ENCODE measurements at regions not wholly inside any gene's neighbourhood (a gene's known extent, or its start where the extent isn't known, plus 50 kb on each side); places are given as distances from the start of the nearest gene placed in this dataset.

DNA sequence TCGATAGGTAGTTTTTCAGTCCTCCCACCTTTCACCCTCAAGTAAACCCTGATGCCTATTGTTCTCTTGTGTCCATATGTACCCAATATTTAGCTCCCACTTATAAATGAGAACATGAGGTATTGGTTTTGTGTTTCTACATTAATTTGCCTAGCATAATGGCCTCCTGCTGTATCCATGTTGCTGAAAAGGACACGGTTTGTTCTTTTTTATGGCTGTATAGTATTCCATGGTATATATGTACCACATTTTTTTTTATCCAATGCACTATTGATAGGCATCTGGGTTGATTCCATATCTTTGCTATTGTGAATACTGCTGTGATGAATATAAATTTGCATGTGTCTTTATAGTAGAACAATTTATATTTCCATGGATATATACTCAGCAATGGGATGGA lies 199.2 kb downstream of the RAB28 start (continued):
- no peak for TF ChIP-seq SMARCC2 (IDR thresholded peaks at IDR 0.05)

DNA sequence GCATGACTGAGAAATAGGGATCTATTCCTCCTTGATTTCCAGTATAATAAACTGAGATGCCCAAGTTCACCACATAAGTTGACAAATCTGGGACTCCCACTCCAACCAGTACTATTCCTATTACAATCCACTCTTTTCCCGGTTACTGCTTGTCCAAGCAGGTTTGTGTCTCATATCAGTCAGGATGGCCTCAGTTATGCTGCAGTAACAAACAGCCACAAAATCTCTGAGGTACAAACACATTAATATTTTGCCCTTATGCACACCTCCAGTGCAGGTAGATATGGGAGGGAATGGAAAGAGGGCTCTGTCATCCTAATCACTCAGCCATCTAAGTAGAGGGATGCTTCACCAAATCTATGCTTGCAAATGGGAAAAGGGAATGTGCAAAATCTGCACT lies 207.8 kb downstream of the RAB28 start:
- 95% methylated on average over 1 of the region's 1 CpG for WGBS (ENCODE audit: low lambda C conversion rate)
- intact Hi-C loops (cut with micrococcal nuclease; ENCODE audit: unreplicated experiment), result no loop called here
- DNase-seq (ENCODE audit: low spot score), result no peak
- Histone ChIP-seq H4K20me1 (ENCODE audit: insufficient read depth, low read length) (no peaks in the 10 kb centered on the region), H3K4me3 (replicated peaks in 1 of 3; ENCODE audit: insufficient read depth in 1 of 3, low read depth in 2 of 3, low read length in 3 of 3) (no peak overlapping the region), H3K9ac (ENCODE audit: insufficient read depth, low read depth, low read length) (no peak overlapping the region), H3K9me3 (ENCODE audit: low read length) (peaks cover 13% of the 10 kb centered on the region; the same call in 1 of the 2 replicates), H3K4me2 (ENCODE audit: low read depth, low read length) (no peak overlapping the region), H3K27ac (ENCODE audit: extremely low read length, insufficient read depth, low read length) (no peak overlapping the region), H3K4me1 (ENCODE audit: insufficient read depth, low read length) (no peaks in the 10 kb centered on the region), H3K27me3 (ENCODE audit: control insufficient read depth in 1 of 2, insufficient read depth in 2 of 2, low read length in 2 of 2) (no peaks in the 10 kb centered on the region), H2AFZ (ENCODE audit: low read length) (no peak overlapping the region), H3K79me2 (ENCODE audit: insufficient read depth, low read length) (no peaks in the 10 kb centered on the region), H3K36me3 (replicated peaks in 1 of 2; ENCODE audit: control insufficient read depth in 1 of 2, insufficient read depth in 2 of 2, low read length in 2 of 2) (no peaks in the 10 kb centered on the region)
- ChIA-PET CTCF (ENCODE audit: low intra/inter-chr PET ratio, low total read pairs) (no interaction called here), POLR2A (no interaction called here)
- no peak for TF ChIP-seq TCF7L2 (IDR thresholded peaks at IDR 0.05; ENCODE audit: low read depth, low read length)
- TF ChIP-seq ZNF12 (CRISPR knock-in tag; IDR thresholded peaks at IDR 0.05), result peak; percentile 92
- no peak for TF ChIP-seq ZNF224 (CRISPR knock-in tag; IDR thresholded peaks at IDR 0.05)
- TF ChIP-seq MTA3 (CRISPR knock-in tag; IDR thresholded peaks at IDR 0.05), result no peak
- in situ Hi-C loops (cut with HindIII; ENCODE audit: extremely low pct_ligation_motif_present, low pct_unique_long_range_greater_than_20kb), result no loop called here
- BruUV-seq (replicated peaks), result no TSS peak
- FAIRE-seq, result no peak
- no peak for ATAC-seq

DNA sequence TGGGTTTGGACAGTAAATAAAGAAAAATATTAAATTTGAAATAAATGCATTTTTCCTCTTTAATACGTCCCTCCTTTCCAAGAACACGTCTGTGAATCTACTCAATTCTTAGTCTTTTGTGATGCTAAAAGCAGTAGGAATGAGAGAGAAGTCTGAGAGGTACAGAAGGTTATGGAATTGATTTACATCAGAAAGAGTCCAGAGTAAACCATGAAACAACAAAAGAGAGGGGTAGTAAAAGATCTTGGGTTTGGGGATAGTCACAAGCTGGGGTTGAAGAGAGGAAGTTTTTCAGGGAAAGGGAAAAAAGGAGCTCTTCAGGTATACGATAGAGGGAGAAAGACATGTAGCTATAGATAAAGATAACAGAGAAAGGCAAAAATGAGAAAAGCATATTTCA lies 215.4 kb downstream of the RAB28 start:
- POLR2A ChIA-PET, result no interaction called here
- in situ Hi-C loops (cut with HindIII; ENCODE audit: extremely low pct_ligation_motif_present, low pct_unique_long_range_greater_than_20kb) (no loop called here), intact Hi-C loops (cut with micrococcal nuclease; ENCODE audit: unreplicated experiment) (no loop called here)
- H4K20me1 ChIP-seq (ENCODE audit: insufficient read depth, low read length), result no peaks in the 10 kb centered on the region
- no peaks in the 10 kb centered on the region for H3K4me1 ChIP-seq (ENCODE audit: insufficient read depth, low read length)
- ATAC-seq (no peak), DNase-seq (ENCODE audit: low spot score) (no peak), FAIRE-seq (no peak)
- CTCF ChIA-PET (ENCODE audit: low intra/inter-chr PET ratio, low total read pairs), result no interaction called here
- no peak overlapping the region for H3K27ac ChIP-seq (ENCODE audit: extremely low read length, insufficient read depth, low read length)
- H3K9me3 ChIP-seq (ENCODE audit: low read length), result peaks cover 6% of the 10 kb centered on the region; the same call in 1 of the 2 replicates
- H3K4me2 ChIP-seq (ENCODE audit: low read depth, low read length), result no peak overlapping the region
- H3K79me2 ChIP-seq (ENCODE audit: insufficient read depth, low read length), result no peaks in the 10 kb centered on the region
- no TSS peak for BruUV-seq (replicated peaks)
- no peaks in the 10 kb centered on the region for H3K27me3 ChIP-seq (ENCODE audit: control insufficient read depth in 1 of 2, insufficient read depth in 2 of 2, low read length in 2 of 2)
- H3K9ac ChIP-seq (ENCODE audit: insufficient read depth, low read depth, low read length), result no peak overlapping the region
- H3K4me3 ChIP-seq (replicated peaks in 1 of 3; ENCODE audit: insufficient read depth in 1 of 3, low read depth in 2 of 3, low read length in 3 of 3), result no peak overlapping the region
- 92% methylated on average over 3 of the region's 3 CpGs for WGBS (ENCODE audit: low lambda C conversion rate)
- no peak overlapping the region for H2AFZ ChIP-seq (ENCODE audit: low read length)
- H3K36me3 ChIP-seq (replicated peaks in 1 of 2; ENCODE audit: control insufficient read depth in 1 of 2, insufficient read depth in 2 of 2, low read length in 2 of 2), result no peaks in the 10 kb centered on the region
- TF ChIP-seq, protein P1, sequence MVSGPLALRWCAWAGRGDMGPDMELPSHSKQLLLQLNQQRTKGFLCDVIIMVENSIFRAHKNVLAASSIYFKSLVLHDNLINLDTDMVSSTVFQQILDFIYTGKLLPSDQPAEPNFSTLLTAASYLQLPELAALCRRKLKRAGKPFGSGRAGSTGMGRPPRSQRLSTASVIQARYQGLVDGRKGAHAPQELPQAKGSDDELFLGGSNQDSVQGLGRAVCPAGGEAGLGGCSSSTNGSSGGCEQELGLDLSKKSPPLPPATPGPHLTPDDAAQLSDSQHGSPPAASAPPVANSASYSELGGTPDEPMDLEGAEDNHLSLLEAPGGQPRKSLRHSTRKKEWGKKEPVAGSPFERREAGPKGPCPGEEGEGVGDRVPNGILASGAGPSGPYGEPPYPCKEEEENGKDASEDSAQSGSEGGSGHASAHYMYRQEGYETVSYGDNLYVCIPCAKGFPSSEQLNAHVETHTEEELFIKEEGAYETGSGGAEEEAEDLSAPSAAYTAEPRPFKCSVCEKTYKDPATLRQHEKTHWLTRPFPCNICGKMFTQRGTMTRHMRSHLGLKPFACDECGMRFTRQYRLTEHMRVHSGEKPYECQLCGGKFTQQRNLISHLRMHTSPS (CRISPR knock-in tag; IDR thresholded peaks at IDR 0.05; ENCODE audit: low read depth), result no peak
- TF ChIP-seq, protein P2, sequence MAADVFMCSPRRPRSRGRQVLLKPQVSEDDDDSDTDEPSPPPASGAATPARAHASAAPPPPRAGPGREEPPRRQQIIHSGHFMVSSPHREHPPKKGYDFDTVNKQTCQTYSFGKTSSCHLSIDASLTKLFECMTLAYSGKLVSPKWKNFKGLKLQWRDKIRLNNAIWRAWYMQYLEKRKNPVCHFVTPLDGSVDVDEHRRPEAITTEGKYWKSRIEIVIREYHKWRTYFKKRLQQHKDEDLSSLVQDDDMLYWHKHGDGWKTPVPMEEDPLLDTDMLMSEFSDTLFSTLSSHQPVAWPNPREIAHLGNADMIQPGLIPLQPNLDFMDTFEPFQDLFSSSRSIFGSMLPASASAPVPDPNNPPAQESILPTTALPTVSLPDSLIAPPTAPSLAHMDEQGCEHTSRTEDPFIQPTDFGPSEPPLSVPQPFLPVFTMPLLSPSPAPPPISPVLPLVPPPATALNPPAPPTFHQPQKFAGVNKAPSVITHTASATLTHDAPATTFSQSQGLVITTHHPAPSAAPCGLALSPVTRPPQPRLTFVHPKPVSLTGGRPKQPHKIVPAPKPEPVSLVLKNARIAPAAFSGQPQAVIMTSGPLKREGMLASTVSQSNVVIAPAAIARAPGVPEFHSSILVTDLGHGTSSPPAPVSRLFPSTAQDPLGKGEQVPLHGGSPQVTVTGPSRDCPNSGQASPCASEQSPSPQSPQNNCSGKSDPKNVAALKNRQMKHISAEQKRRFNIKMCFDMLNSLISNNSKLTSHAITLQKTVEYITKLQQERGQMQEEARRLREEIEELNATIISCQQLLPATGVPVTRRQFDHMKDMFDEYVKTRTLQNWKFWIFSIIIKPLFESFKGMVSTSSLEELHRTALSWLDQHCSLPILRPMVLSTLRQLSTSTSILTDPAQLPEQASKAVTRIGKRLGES (CRISPR knock-in tag; IDR thresholded peaks at IDR 0.05; ENCODE audit: borderline replicate concordance), result no peak
- TF ChIP-seq, protein P3, sequence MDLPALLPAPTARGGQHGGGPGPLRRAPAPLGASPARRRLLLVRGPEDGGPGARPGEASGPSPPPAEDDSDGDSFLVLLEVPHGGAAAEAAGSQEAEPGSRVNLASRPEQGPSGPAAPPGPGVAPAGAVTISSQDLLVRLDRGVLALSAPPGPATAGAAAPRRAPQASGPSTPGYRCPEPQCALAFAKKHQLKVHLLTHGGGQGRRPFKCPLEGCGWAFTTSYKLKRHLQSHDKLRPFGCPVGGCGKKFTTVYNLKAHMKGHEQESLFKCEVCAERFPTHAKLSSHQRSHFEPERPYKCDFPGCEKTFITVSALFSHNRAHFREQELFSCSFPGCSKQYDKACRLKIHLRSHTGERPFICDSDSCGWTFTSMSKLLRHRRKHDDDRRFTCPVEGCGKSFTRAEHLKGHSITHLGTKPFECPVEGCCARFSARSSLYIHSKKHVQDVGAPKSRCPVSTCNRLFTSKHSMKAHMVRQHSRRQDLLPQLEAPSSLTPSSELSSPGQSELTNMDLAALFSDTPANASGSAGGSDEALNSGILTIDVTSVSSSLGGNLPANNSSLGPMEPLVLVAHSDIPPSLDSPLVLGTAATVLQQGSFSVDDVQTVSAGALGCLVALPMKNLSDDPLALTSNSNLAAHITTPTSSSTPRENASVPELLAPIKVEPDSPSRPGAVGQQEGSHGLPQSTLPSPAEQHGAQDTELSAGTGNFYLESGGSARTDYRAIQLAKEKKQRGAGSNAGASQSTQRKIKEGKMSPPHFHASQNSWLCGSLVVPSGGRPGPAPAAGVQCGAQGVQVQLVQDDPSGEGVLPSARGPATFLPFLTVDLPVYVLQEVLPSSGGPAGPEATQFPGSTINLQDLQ (CRISPR knock-in tag; IDR thresholded peaks at IDR 0.05), result no peak
- TF ChIP-seq ZNF432 (CRISPR knock-in tag; IDR thresholded peaks at IDR 0.05; ENCODE audit: borderline replicate concordance) (no peak), ZNF224 (CRISPR knock-in tag; IDR thresholded peaks at IDR 0.05) (no peak), KDM4B (CRISPR knock-in tag; IDR thresholded peaks at IDR 0.05) (no peak), YEATS2 (CRISPR knock-in tag; IDR thresholded peaks at IDR 0.05; ENCODE audit: borderline replicate concordance) (no peak)

Data from HepG2 (cell line).